Liver (tissue), 3 donors: ENCODE measurements at regions not wholly inside any gene's neighbourhood (a gene's known extent, or its start where the extent isn't known, plus 50 kb on each side); places are given as distances from the start of the nearest gene placed in this dataset.

Experiments used
- ATF3 ChIP-seq: IDR thresholded peaks from 2 replicates; pipeline ENCODE4 v1.6.1; 2016; ENCODE audit warnings: antibody characterized with exemption
- EGR1 ChIP-seq, 2 donors: IDR thresholded peaks; 2 replicates each; pipeline ENCODE4 v1.6.1; 2016 to 2018; ENCODE audit warnings: antibody characterized with exemption in 2 of 2, low read depth in 2 of 2
- FOXA1 ChIP-seq: IDR thresholded peaks from 2 replicates; pipeline ENCODE4 v1.6.1; 2016; ENCODE audit warnings: antibody characterized with exemption
- GABPA ChIP-seq, 2 donors: IDR thresholded peaks in 1 of 2; conservative IDR thresholded peaks in 1 of 2; 2 replicates each; pipeline ENCODE4 v1.6.1; 2016; ENCODE audit warnings: antibody characterized with exemption in 2 of 2, mild to moderate bottlenecking in 1 of 2, moderate library complexity in 1 of 2
- HNF4A ChIP-seq, 2 donors: conservative IDR thresholded peaks; 2 replicates each; pipeline ENCODE4 v1.6.1; 2016; ENCODE audit warnings: antibody characterized with exemption in 2 of 2, mild to moderate bottlenecking in 2 of 2
- MAX ChIP-seq: IDR thresholded peaks from 2 replicates; pipeline ENCODE4 v1.6.1; 2016; ENCODE audit warnings: antibody characterized with exemption
- RAD21 ChIP-seq, 2 donors: IDR thresholded peaks; 2 replicates each; pipeline ENCODE4 v1.6.1; 2016; ENCODE audit warnings: antibody characterized with exemption in 2 of 2, mild to moderate bottlenecking in 2 of 2
- REST ChIP-seq: IDR thresholded peaks from 2 replicates; pipeline ENCODE4 v1.6.1; 2016; ENCODE audit warnings: antibody characterized with exemption, mild to moderate bottlenecking
- RXRA ChIP-seq, 2 donors: IDR thresholded peaks; 2 replicates each; pipeline ENCODE4 v1.6.1; 2017 to 2018; ENCODE audit warnings: antibody characterized with exemption in 2 of 2, mild to moderate bottlenecking in 1 of 2
- SP1 ChIP-seq: IDR thresholded peaks from 2 replicates; pipeline ENCODE4 v1.6.1; 2018; ENCODE audit warnings: antibody characterized with exemption, mild to moderate bottlenecking
- TAF1 ChIP-seq: conservative IDR thresholded peaks from 2 replicates; pipeline ENCODE4 v1.6.1; 2016; ENCODE audit warnings: antibody characterized with exemption, mild to moderate bottlenecking
- YY1 ChIP-seq: IDR thresholded peaks from 2 replicates; pipeline ENCODE4 v1.6.1; 2016; ENCODE audit warnings: antibody characterized with exemption, mild to moderate bottlenecking
- TF ChIP-seq, protein P1 (sequence below): fragments of 150-350 bp; IDR thresholded peaks from 2 replicates; pipeline ENCODE4 v1.5.1; 2017; ENCODE audit warnings: improper control_type of control experiment, low read depth, low read length; ENCODE audit not compliant: missing input control
- TF ChIP-seq, protein P2 (sequence below): IDR thresholded peaks from 2 replicates; pipeline ENCODE4 v1.6.1; 2016; ENCODE audit warnings: antibody characterized with exemption
- donor health status: healthy.
- donor health status: healthy.

DNA sequence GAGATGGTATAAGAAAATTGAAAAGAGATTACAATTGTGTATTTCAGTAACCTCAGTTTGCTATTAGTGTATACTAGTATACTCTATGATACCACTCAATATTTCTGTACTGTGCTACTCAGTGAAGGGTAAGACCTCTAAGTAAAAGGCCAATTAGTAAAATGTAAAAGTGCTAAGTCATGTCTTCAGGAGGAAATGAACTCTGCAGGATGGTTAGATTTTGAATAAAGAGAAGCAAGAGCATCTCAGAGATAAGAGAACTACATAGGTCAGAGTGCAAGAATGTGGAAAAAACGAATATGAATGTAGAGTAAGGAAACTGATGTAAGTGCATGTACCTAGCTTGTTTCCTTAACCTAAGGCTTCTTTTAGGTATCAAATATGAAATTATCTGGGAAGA is 796.6 kb upstream of the GBE1 start:
- TF ChIP-seq TAF1, result no peak
- TF ChIP-seq MAX, result no peak
- TF ChIP-seq, protein P1, sequence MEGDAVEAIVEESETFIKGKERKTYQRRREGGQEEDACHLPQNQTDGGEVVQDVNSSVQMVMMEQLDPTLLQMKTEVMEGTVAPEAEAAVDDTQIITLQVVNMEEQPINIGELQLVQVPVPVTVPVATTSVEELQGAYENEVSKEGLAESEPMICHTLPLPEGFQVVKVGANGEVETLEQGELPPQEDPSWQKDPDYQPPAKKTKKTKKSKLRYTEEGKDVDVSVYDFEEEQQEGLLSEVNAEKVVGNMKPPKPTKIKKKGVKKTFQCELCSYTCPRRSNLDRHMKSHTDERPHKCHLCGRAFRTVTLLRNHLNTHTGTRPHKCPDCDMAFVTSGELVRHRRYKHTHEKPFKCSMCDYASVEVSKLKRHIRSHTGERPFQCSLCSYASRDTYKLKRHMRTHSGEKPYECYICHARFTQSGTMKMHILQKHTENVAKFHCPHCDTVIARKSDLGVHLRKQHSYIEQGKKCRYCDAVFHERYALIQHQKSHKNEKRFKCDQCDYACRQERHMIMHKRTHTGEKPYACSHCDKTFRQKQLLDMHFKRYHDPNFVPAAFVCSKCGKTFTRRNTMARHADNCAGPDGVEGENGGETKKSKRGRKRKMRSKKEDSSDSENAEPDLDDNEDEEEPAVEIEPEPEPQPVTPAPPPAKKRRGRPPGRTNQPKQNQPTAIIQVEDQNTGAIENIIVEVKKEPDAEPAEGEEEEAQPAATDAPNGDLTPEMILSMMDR, result no peak
- TF ChIP-seq REST, result no peak
- no peak for TF ChIP-seq YY1
- no peak for TF ChIP-seq GABPA (IDR thresholded peaks at IDR 0.05 in 1 of 2, conservative IDR thresholded peaks at IDR 0.05 in 1 of 2)
- TF ChIP-seq FOXA1, result no peak
- TF ChIP-seq RAD21 (IDR thresholded peaks at IDR 0.05), result no peak
- TF ChIP-seq, protein P2, sequence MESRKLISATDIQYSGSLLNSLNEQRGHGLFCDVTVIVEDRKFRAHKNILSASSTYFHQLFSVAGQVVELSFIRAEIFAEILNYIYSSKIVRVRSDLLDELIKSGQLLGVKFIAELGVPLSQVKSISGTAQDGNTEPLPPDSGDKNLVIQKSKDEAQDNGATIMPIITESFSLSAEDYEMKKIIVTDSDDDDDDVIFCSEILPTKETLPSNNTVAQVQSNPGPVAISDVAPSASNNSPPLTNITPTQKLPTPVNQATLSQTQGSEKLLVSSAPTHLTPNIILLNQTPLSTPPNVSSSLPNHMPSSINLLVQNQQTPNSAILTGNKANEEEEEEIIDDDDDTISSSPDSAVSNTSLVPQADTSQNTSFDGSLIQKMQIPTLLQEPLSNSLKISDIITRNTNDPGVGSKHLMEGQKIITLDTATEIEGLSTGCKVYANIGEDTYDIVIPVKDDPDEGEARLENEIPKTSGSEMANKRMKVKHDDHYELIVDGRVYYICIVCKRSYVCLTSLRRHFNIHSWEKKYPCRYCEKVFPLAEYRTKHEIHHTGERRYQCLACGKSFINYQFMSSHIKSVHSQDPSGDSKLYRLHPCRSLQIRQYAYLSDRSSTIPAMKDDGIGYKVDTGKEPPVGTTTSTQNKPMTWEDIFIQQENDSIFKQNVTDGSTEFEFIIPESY, result no peak
- TF ChIP-seq HNF4A (conservative IDR thresholded peaks at IDR 0.05), result no peak
- TF ChIP-seq ATF3, result no peak
- no peak for TF ChIP-seq EGR1 (IDR thresholded peaks at IDR 0.05; ENCODE audit: low read depth in 2 of 2)
- TF ChIP-seq SP1, result no peak
- no peak for TF ChIP-seq RXRA (IDR thresholded peaks at IDR 0.05)
